A549 (cell line): ENCODE measurements at regions not wholly inside any gene's neighbourhood (a gene's known extent, or its start where the extent isn't known, plus 50 kb on each side); places are given as distances from the start of the nearest gene placed in this dataset.

Experiments
- ATAC-seq, 2 experiments: fragments of 200-7000 bp in 1 of 2; fragments of >200 bp in 1 of 2; cut with Nextera tagmentation in 1 of 2; cut with Tn5 transposase in 1 of 2; 3 replicates each; pipeline versions ENCODE4 v1.8.0 to v1.9.1; 2018 to 2020; ENCODE audit warnings: mild to moderate bottlenecking in 1 of 2, moderate library complexity in 1 of 2
- CTCF ChIA-PET: fragments of 300-600 bp; sonication (Branson Sonifier 250); formaldehyde crosslinking; extraction: SDS; loops from one replicate; lab custom pipeline; 2021; ENCODE audit warnings: antibody characterized with exemption, inconsistent platforms; lab: Yijun Ruan, JAX
- POLR2A ChIA-PET: fragments of 350-600 bp; formaldehyde crosslinking; extraction: SDS; loops from one replicate; lab custom pipeline; 2021; ENCODE audit warnings: antibody characterized with exemption, inconsistent platforms; lab: Yijun Ruan, JAX
- DNase-seq, 2 experiments: peaks; one replicate each; pipeline versions ENCODE4 v3.0.0 to v3.0.0-alpha.2; 2011 to 2016; ENCODE audit warnings: low read depth in 1 of 2, low spot score in 1 of 2
- FAIRE-seq: peaks from 2 replicates; lab custom pipeline; 2011; peaks lifted over from hg19 to GRCh38; lab: Jason Lieb, UNC
- H3K27ac ChIP-seq, 2 experiments: fragments of >200 bp; sonication (Bioruptor Twin); formaldehyde crosslinking; 3 replicates each; pipeline ENCODE4 v1.5.1; 2016 to 2017
- H3K4me1 ChIP-seq: fragments of >200 bp; sonication (Bioruptor Twin); formaldehyde crosslinking; 3 replicates; pipeline ENCODE4 v1.6.1; 2016
- H3K4me2 ChIP-seq: fragments of >200 bp; sonication (Bioruptor Twin); formaldehyde crosslinking; 3 replicates; pipeline ENCODE4 v1.6.1; 2016
- H3K4me3 ChIP-seq: fragments of >200 bp; sonication (Bioruptor Twin); formaldehyde crosslinking; 3 replicates; pipeline ENCODE4 v1.5.1; 2016
- H3K9me3 ChIP-seq: fragments of >200 bp; sonication (Bioruptor Twin); formaldehyde crosslinking; 3 replicates; pipeline ENCODE4 v1.6.1; 2016
- CEBPB ChIP-seq, 2 experiments: fragments of >200 bp in 1 of 2; sonication (Bioruptor Twin) in 1 of 2; formaldehyde crosslinking in 1 of 2; IDR thresholded peaks; 2 replicates each; pipeline ENCODE4 v1.6.1; 2012 to 2016
- CHD2 ChIP-seq: fragments of 150-350 bp; IDR thresholded peaks from 2 replicates; pipeline ENCODE4 v1.6.1; 2014; ENCODE audit warnings: low read length; ENCODE audit not compliant: partially characterized antibody
- EHMT2 ChIP-seq: fragments of 200-600 bp; sonication (generic); IDR thresholded peaks from 2 replicates; pipeline ENCODE4 v1.6.1; 2016; ENCODE audit warnings: antibody characterized with exemption, low read depth, mild to moderate bottlenecking, moderate library complexity
- EP300 ChIP-seq, 2 experiments: fragments of >200 bp; sonication (Bioruptor Twin); formaldehyde crosslinking; IDR thresholded peaks; 2 replicates in 1 of 2; 3 replicates in 1 of 2; pipeline ENCODE4 v1.6.1; 2016 to 2017
- FOSB ChIP-seq: fragments of 250-450 bp; sonication (Bioruptor Pico); IDR thresholded peaks from 2 replicates; pipeline ENCODE4 v1.5.0; 2020; ENCODE audit warnings: mild to moderate bottlenecking, moderate library complexity
- GATA3 ChIP-seq: IDR thresholded peaks from 2 replicates; pipeline ENCODE4 v1.6.1; 2012; ENCODE audit warnings: borderline replicate concordance
- HEYL ChIP-seq: fragments of 250-450 bp; sonication (Bioruptor Pico); IDR thresholded peaks from 2 replicates; pipeline ENCODE4 v1.8.0; 2021; ENCODE audit warnings: mild to moderate bottlenecking, moderate library complexity
- HOXA7 ChIP-seq: fragments of 250-450 bp; sonication (Bioruptor Pico); IDR thresholded peaks from 2 replicates; pipeline ENCODE4 v1.5.0; 2020; ENCODE audit warnings: mild to moderate bottlenecking, moderate library complexity
- HOXB13 ChIP-seq: fragments of 250-450 bp; sonication (Bioruptor Pico); IDR thresholded peaks from 2 replicates; pipeline ENCODE4 v1.5.0; 2020; ENCODE audit warnings: low read depth, mild to moderate bottlenecking, moderate library complexity
- JUNB ChIP-seq: fragments of >200 bp; sonication (Bioruptor Twin); formaldehyde crosslinking; IDR thresholded peaks from 2 replicates; pipeline ENCODE4 v1.6.1; 2016
- KDM1A ChIP-seq: fragments of 200-600 bp; sonication (generic); IDR thresholded peaks from 2 replicates; pipeline ENCODE4 v1.6.1; 2016; ENCODE audit warnings: low read depth, mild to moderate bottlenecking
- MAFK ChIP-seq: fragments of 450-650 bp; IDR thresholded peaks from 2 replicates; pipeline ENCODE4 v1.6.1; 2014; ENCODE audit not compliant: partially characterized antibody
- MYC ChIP-seq: IDR thresholded peaks from 2 replicates; pipeline ENCODE4 v1.6.1; 2012; ENCODE audit warnings: mild to moderate bottlenecking, inconsistent platforms, low read length, improper control_type of control experiment, borderline replicate concordance
- NFE2L2 ChIP-seq: fragments of 150-350 bp; conservative IDR thresholded peaks from 2 replicates; pipeline ENCODE4 v1.6.1; 2014; ENCODE audit warnings: low read length
- NPAS2 ChIP-seq: fragments of 250-450 bp; sonication (Bioruptor Pico); IDR thresholded peaks from 2 replicates; pipeline ENCODE4 v1.8.0; 2022; ENCODE audit warnings: mild to moderate bottlenecking, moderate library complexity, borderline replicate concordance
- NR3C1 ChIP-seq: fragments of >200 bp; sonication (Bioruptor Twin); formaldehyde crosslinking; IDR thresholded peaks from 3 replicates; pipeline ENCODE4 v1.6.1; 2017
- RAD21 ChIP-seq, 2 experiments: fragments of >200 bp in 1 of 2; sonication (Bioruptor Twin) in 1 of 2; formaldehyde crosslinking in 1 of 2; IDR thresholded peaks in 1 of 2; conservative IDR thresholded peaks in 1 of 2; 2 replicates in 1 of 2; 3 replicates in 1 of 2; pipeline ENCODE4 v1.6.1; 2012 to 2018; ENCODE audit warnings: inconsistent platforms in 1 of 2
- RCOR1 ChIP-seq: fragments of 150-350 bp; IDR thresholded peaks from 2 replicates; pipeline ENCODE4 v1.6.1; 2014; ENCODE audit warnings: antibody characterized with exemption, low read length, low read depth
- RFX5 ChIP-seq: fragments of 450-650 bp; IDR thresholded peaks from 2 replicates; pipeline ENCODE4 v1.7.1; 2014; ENCODE audit warnings: antibody characterized with exemption, mild to moderate bottlenecking, moderate library complexity
- TP53 ChIP-seq: fragments of 250-450 bp; sonication (Bioruptor Pico); IDR thresholded peaks from 2 replicates; pipeline ENCODE4 v1.5.0; 2021; ENCODE audit warnings: mild to moderate bottlenecking, moderate library complexity
- ZNF302 ChIP-seq: fragments of 250-450 bp; sonication (Bioruptor Pico); IDR thresholded peaks from 2 replicates; pipeline ENCODE4 v1.9.0; 2021; ENCODE audit warnings: inconsistent platforms, mild to moderate bottlenecking, moderate library complexity
- ZSCAN20 ChIP-seq: fragments of 250-450 bp; sonication (Bioruptor Pico); IDR thresholded peaks from 2 replicates; pipeline ENCODE4 v1.8.0; 2022; ENCODE audit warnings: mild to moderate bottlenecking, moderate library complexity
- WGBS: methylation state at CpG from one replicate; pipeline ENCODE4 v1.1.6; 2017; ENCODE audit errors: missing lambda C conversion rate; 5-methylcytosine and 5-hydroxymethylcytosine counted together
- TF ChIP-seq, protein P1 (sequence below): fragments of 150-350 bp; IDR thresholded peaks from 2 replicates; pipeline ENCODE4 v1.6.1; 2014; ENCODE audit warnings: low read depth, mild to moderate bottlenecking, low read length
- TF ChIP-seq, protein P2 (sequence below): fragments of 250-450 bp; sonication (Bioruptor Pico); IDR thresholded peaks from 2 replicates; pipeline ENCODE4 v1.5.0; 2020; ENCODE audit warnings: low read depth, mild to moderate bottlenecking, moderate library complexity
- TF ChIP-seq, protein P3 (sequence below): IDR thresholded peaks from 2 replicates; pipeline ENCODE4 v1.6.1; 2012
- TF ChIP-seq, protein P4 (sequence below): IDR thresholded peaks from 2 replicates; pipeline ENCODE4 v1.6.1; 2012; ENCODE audit warnings: low read depth, borderline replicate concordance
- TF ChIP-seq, protein P5 (sequence below): fragments of 250-450 bp; sonication (Bioruptor Pico); IDR thresholded peaks from 2 replicates; pipeline ENCODE4 v1.5.0; 2021; ENCODE audit warnings: mild to moderate bottlenecking, moderate library complexity, borderline replicate concordance

DNA sequence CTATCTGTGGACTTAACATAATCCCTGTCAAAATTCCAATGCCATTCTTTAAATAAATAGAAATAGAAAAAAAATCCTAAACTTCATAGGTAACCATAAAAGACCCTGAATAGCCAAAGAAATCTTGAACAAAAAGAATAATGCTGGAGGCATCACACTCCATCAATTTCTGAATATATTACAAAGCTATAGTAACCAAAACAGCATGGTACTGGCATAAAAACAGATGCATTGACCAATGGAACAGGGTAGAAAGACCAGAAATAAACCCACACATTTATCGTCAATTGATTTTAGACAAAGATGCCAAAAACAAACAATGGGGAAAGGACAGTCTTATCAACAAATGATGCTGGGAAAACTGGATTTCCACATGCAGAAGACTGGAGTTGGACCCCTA, 205.7 kb downstream of the VAPA start:
- Histone ChIP-seq H3K27ac (no peak overlapping the region), H3K4me3 (no peak overlapping the region), H3K4me1 (peaks cover 8% of the 10 kb centered on the region; the same call in 1 of the 3 replicates), H3K9me3 (peaks cover 10% of the 10 kb centered on the region; the same call in 2 of the 3 replicates), H3K4me2 (no peak overlapping the region)
- 86% methylated on average over 1 of the region's 1 CpG for WGBS
- CTCF ChIA-PET = no interaction called here
- no peak for DNase-seq
- TF ChIP-seq HOXA7 (no peak), NR3C1 (no peak), EHMT2 (no peak), TP53 (no peak), MYC (no peak), FOSB (CRISPR knock-in tag) (no peak), HOXB13 (no peak), RAD21 (conservative IDR thresholded peaks at IDR 0.05 in 1 of 2, IDR thresholded peaks at IDR 0.05 in 1 of 2) (no peak), CHD2 (no peak), CEBPB (IDR thresholded peaks at IDR 0.05) (no peak), JUNB (no peak), MAFK (no peak), NFE2L2 (no peak), NPAS2 (CRISPR knock-in tag) (no peak)
- TF ChIP-seq, protein P1, sequence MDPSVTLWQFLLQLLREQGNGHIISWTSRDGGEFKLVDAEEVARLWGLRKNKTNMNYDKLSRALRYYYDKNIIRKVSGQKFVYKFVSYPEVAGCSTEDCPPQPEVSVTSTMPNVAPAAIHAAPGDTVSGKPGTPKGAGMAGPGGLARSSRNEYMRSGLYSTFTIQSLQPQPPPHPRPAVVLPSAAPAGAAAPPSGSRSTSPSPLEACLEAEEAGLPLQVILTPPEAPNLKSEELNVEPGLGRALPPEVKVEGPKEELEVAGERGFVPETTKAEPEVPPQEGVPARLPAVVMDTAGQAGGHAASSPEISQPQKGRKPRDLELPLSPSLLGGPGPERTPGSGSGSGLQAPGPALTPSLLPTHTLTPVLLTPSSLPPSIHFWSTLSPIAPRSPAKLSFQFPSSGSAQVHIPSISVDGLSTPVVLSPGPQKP = no peak
- TF ChIP-seq, protein P2, sequence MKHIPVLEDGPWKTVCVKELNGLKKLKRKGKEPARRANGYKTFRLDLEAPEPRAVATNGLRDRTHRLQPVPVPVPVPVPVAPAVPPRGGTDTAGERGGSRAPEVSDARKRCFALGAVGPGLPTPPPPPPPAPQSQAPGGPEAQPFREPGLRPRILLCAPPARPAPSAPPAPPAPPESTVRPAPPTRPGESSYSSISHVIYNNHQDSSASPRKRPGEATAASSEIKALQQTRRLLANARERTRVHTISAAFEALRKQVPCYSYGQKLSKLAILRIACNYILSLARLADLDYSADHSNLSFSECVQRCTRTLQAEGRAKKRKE (CRISPR knock-in tag) = no peak
- TF ChIP-seq, protein P3, sequence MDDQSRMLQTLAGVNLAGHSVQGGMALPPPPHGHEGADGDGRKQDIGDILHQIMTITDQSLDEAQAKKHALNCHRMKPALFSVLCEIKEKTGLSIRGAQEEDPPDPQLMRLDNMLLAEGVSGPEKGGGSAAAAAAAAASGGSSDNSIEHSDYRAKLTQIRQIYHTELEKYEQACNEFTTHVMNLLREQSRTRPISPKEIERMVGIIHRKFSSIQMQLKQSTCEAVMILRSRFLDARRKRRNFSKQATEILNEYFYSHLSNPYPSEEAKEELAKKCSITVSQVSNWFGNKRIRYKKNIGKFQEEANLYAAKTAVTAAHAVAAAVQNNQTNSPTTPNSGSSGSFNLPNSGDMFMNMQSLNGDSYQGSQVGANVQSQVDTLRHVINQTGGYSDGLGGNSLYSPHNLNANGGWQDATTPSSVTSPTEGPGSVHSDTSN = no peak
- POLR2A ChIA-PET = no interaction called here
- ATAC-seq = no peak
- FAIRE-seq = no peak

DNA sequence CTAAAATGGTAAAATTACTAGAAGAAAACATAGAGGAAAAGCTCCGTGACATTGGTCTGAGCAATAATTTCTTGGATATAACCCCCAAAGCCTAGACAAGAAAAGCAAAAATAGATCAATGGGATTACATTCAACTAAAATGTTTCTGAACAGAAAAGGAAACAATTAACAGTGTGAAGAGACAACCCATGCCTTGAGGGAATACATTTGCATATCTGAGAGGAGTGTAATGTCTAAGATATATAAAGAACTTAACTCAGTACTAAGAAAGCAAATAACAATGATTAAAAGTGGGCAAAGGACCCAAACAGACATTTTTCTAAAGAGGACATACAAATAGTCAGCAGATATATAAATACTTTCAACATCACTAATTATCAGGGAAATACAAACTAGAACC, 206.2 kb downstream of the VAPA start:
- peaks cover 8% of the 10 kb centered on the region; the same call in 1 of the 3 replicates for H3K4me1 ChIP-seq
- H3K9me3 ChIP-seq = peaks cover 10% of the 10 kb centered on the region; the same call in 2 of the 3 replicates
- ATAC-seq = no peak
- ChIA-PET POLR2A (no interaction called here), CTCF (no interaction called here)
- H3K4me2 ChIP-seq = no peak overlapping the region
- DNase-seq = no peak
- TF ChIP-seq HOXA7 = no peak
- TF ChIP-seq, protein P2 (CRISPR knock-in tag) = no peak
- no peak for TF ChIP-seq KDM1A
- TF ChIP-seq EP300 (IDR thresholded peaks at IDR 0.05) = no peak
- no peak for TF ChIP-seq TP53
- TF ChIP-seq NFE2L2 = no peak
- no peak for FAIRE-seq
- 88% methylated on average over 1 of the region's 1 CpG for WGBS
- no peak overlapping the region for H3K27ac ChIP-seq
- H3K4me3 ChIP-seq = no peak overlapping the region

DNA sequence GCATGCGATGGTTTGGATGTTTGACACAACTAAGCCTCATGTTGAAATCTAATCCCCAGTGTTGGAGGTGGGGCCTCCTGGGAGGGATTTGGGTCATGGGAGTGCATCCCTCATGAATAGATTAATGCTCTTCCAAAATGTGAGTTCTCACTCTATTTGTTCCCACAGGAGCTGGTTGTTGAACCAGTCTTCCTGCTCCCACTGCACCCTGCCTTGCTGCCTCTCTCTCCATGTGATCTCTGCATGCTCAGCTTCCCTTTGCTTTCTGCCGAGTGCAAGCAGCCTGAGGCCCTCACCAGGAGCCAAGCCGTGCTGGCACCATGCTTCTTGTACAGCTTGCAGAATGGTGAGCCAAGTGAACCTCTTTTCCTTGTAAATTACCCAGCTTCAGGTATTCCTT, 206.8 kb downstream of the VAPA start:
- H3K4me3 ChIP-seq = no peak overlapping the region
- H3K9me3 ChIP-seq = peaks cover 10% of the 10 kb centered on the region; the same call in 2 of the 3 replicates
- ChIA-PET CTCF (no interaction called here), POLR2A (no interaction called here)
- FAIRE-seq (no peak), DNase-seq (no peak), ATAC-seq (no peak)
- no peak overlapping the region for H3K27ac ChIP-seq
- H3K4me2 ChIP-seq = no peak overlapping the region
- TF ChIP-seq RAD21 (conservative IDR thresholded peaks at IDR 0.05 in 1 of 2, IDR thresholded peaks at IDR 0.05 in 1 of 2) (no peak), RCOR1 (no peak), ZNF302 (CRISPR knock-in tag) (no peak), HOXA7 (no peak), GATA3 (no peak), ZSCAN20 (CRISPR knock-in tag) (no peak), CEBPB (IDR thresholded peaks at IDR 0.05) (no peak), HEYL (no peak), EP300 (IDR thresholded peaks at IDR 0.05) (no peak), CHD2 (no peak), RFX5 (no peak)
- TF ChIP-seq, protein P4, sequence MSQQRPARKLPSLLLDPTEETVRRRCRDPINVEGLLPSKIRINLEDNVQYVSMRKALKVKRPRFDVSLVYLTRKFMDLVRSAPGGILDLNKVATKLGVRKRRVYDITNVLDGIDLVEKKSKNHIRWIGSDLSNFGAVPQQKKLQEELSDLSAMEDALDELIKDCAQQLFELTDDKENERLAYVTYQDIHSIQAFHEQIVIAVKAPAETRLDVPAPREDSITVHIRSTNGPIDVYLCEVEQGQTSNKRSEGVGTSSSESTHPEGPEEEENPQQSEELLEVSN = no peak
- TF ChIP-seq, protein P5, sequence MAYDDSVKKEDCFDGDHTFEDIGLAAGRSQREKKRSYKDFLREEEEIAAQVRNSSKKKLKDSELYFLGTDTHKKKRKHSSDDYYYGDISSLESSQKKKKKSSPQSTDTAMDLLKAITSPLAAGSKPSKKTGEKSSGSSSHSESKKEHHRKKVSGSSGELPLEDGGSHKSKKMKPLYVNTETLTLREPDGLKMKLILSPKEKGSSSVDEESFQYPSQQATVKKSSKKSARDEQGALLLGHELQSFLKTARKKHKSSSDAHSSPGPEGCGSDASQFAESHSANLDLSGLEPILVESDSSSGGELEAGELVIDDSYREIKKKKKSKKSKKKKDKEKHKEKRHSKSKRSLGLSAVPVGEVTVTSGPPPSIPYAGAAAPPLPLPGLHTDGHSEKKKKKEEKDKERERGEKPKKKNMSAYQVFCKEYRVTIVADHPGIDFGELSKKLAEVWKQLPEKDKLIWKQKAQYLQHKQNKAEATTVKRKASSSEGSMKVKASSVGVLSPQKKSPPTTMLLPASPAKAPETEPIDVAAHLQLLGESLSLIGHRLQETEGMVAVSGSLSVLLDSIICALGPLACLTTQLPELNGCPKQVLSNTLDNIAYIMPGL (CRISPR knock-in tag) = no peak
- H3K4me1 ChIP-seq = peaks cover 8% of the 10 kb centered on the region; the same call in 1 of the 3 replicates
- WGBS = 65% methylated on average over 3 of the region's 3 CpGs
